RWPE1 (cell line): ENCODE measurements at regions not wholly inside any gene's neighbourhood (a gene's known extent, or its start where the extent isn't known, plus 50 kb on each side); places are given as distances from the start of the nearest gene placed in this dataset.
"Not testable (repeated sequence)": the region's sequence is repeated elsewhere in the genome, so short reads cannot be mapped to it uniquely, and the experiment has no call there.

ENCODE experiments used
- CTCF ChIA-PET: fragments of 350-600 bp; sonication (Branson Sonifier 250); formaldehyde crosslinking; extraction: SDS; loops from one replicate; lab custom pipeline; 2021; lab: Yijun Ruan, JAX
- POLR2A ChIA-PET: fragments of 400-600 bp; formaldehyde crosslinking; extraction: SDS; loops from one replicate; lab custom pipeline; 2020; ENCODE audit warnings: antibody characterized with exemption; ENCODE audit not compliant: low non-redundant PET; lab: Yijun Ruan, JAX
- DNase-seq: peaks from one replicate; pipeline ENCODE4 v3.0.0; 2012; ENCODE audit warnings: low spot score
- H3K27ac ChIP-seq: fragments of 450-650 bp; 2 replicates; pipeline ENCODE4 v1.5.1; 2017
- CTCF ChIP-seq: fragments of 450-650 bp; conservative IDR thresholded peaks from 2 replicates; pipeline ENCODE4 v1.5.1; 2017; ENCODE audit warnings: low read depth, mild to moderate bottlenecking

- CTCF ChIA-PET, result no interaction called here
- no peak overlapping the region for H3K27ac ChIP-seq
- no peak for DNase-seq
- POLR2A ChIA-PET, result no interaction called here
- no peak for TF ChIP-seq CTCF
Observed at GRCh38 chr6:104459543-104459942, 400.2 kb downstream of the HACE1 start.

GRCh38 chr6:104449918-104450317, 409.8 kb downstream of the HACE1 start:
- no peak overlapping the region for H3K27ac ChIP-seq
- ChIA-PET POLR2A (no interaction called here), CTCF (interaction anchor here (0.6 kb wide), 2 partner anchors 175 to 260 kb away, joined by 3 read pairs; no protein-coding TSS in a partner anchor)
- no peak for TF ChIP-seq CTCF
- no peak for DNase-seq

- CTCF ChIA-PET, result interaction anchor here (0.6 kb wide), 2 partner anchors 20 to 1523 kb away, joined by 3 to 5 read pairs; no protein-coding TSS in a partner anchor
- POLR2A ChIA-PET, DNase-seq, H3K27ac ChIP-seq: not testable (repeated sequence)
Observed at GRCh38 chr6:104446101-104447080, 413.3 kb downstream of the HACE1 start.

- ChIA-PET POLR2A (no interaction called here), CTCF (no interaction called here)
- no peak overlapping the region for H3K27ac ChIP-seq
- no peak for DNase-seq
- TF ChIP-seq CTCF, result no peak
Observed at GRCh38 chr6:104434519-104434918, 425.2 kb downstream of the HACE1 start.

- ChIA-PET POLR2A (no interaction called here), CTCF (no interaction called here)
- no peak for TF ChIP-seq CTCF
- no peak overlapping the region for H3K27ac ChIP-seq
- DNase-seq, result no peak
Observed at GRCh38 chr6:104431096-104431495, 428.6 kb downstream of the HACE1 start.

GRCh38 chr6:104428184-104428583, 431.5 kb downstream of the HACE1 start:
- POLR2A ChIA-PET, result no interaction called here
- CTCF ChIA-PET, result no interaction called here
- no peak for DNase-seq
- TF ChIP-seq CTCF, result no peak
- no peak overlapping the region for H3K27ac ChIP-seq

GRCh38 chr6:104423691-104424090, 436.0 kb downstream of the HACE1 start:
- ChIA-PET POLR2A (no interaction called here), CTCF (no interaction called here)
- no peak overlapping the region for H3K27ac ChIP-seq
- no peak for TF ChIP-seq CTCF
- no peak for DNase-seq
